K562 (cell line): ENCODE measurements at regions not wholly inside any gene's neighbourhood (a gene's known extent, or its start where the extent isn't known, plus 50 kb on each side); places are given as distances from the start of the nearest gene placed in this dataset.

Experiments used
- ATAC-seq: fragments of 200-7000 bp; cut with Tn5 transposase; 3 replicates; pipeline ENCODE4 v1.9.1; 2020; ENCODE audit warnings: moderate library complexity
- BruUV-seq: library from RNA; stranded (reverse); fragments of 400-500 nt; replicated peaks from 2 replicates; lab custom pipeline; 2021; lab: Mats Ljungman, UMichigan
- CTCF ChIA-PET: fragments of 300-600 bp; formaldehyde crosslinking; extraction: SDS; loops from one replicate; lab custom pipeline; 2021; ENCODE audit warnings: low intra/inter-chr PET ratio; lab: Yijun Ruan, JAX
- POLR2A ChIA-PET: fragments of 300-600, 350-650 bp; sonication (Branson Sonifier 250); formaldehyde crosslinking; extraction: SDS; loops from one replicate; lab custom pipeline; 2021; ENCODE audit warnings: antibody characterized with exemption, inconsistent platforms; lab: Yijun Ruan, JAX
- DNase-seq, 4 experiments: peaks; one replicate each; pipeline versions ENCODE4 v3.0.0 to v3.0.0-alpha.2; 2011 to 2018; ENCODE audit warnings: low spot score in 3 of 4, mixed read lengths in 3 of 4; ENCODE audit errors: extremely low read depth in 1 of 4
- FAIRE-seq: peaks from 2 replicates; lab custom pipeline; 2011; peaks lifted over from hg19 to GRCh38; lab: Jason Lieb, UNC
- H2AFZ ChIP-seq: 2 replicates; pipeline ENCODE4 v1.6.0; 2011; ENCODE audit warnings: low read depth, low read length, control low read depth, inconsistent platforms
- H3K27ac ChIP-seq: fragments of 200-600 bp; 3 replicates; pipeline ENCODE4 v1.8.0; 2011; ENCODE audit warnings: low read depth, mild to moderate bottlenecking, control low read depth, inconsistent platforms, low read length, moderate library complexity, mixed read lengths; ENCODE audit errors: extremely low read depth
- H3K27me3 ChIP-seq, 2 experiments: fragments of 300-600 bp in 1 of 2; 2 replicates in 1 of 2; 3 replicates in 1 of 2; pipeline versions ENCODE4 v1.6.0 to v1.8.0; 2011; ENCODE audit warnings: inconsistent platforms in 2 of 2, low read length in 2 of 2, mild to moderate bottlenecking in 1 of 2, mixed read lengths in 1 of 2, moderate library complexity in 1 of 2; ENCODE audit not compliant: control insufficient read depth in 2 of 2, insufficient read depth in 2 of 2
- H3K36me3 ChIP-seq: fragments of 300-600 bp; 3 replicates; pipeline ENCODE4 v1.8.0; 2011; ENCODE audit warnings: mild to moderate bottlenecking, low read length, inconsistent platforms; ENCODE audit not compliant: control insufficient read depth, insufficient read depth
- H3K4me1 ChIP-seq, 2 experiments: fragments of 200-600 bp in 1 of 2; replicated peaks in 1 of 2; 2 replicates in 1 of 2; 3 replicates in 1 of 2; pipeline versions ENCODE4 v1.5.1 to v1.8.0; 2011; ENCODE audit warnings: inconsistent platforms in 2 of 2, low read length in 2 of 2, mild to moderate bottlenecking in 1 of 2, mixed read lengths in 1 of 2, moderate library complexity in 1 of 2; ENCODE audit not compliant: control insufficient read depth in 2 of 2, insufficient read depth in 2 of 2
- H3K4me2 ChIP-seq: 2 replicates; pipeline ENCODE4 v1.6.1; 2011; ENCODE audit warnings: low read length, control low read depth, inconsistent platforms, mixed read lengths; ENCODE audit not compliant: insufficient read depth
- H3K4me3 ChIP-seq: fragments of 200-600 bp; sonication (generic), shearing (Covaris generic); 2 replicates; pipeline ENCODE4 v1.5.1; 2016; ENCODE audit warnings: control low read depth, inconsistent platforms
- H3K79me2 ChIP-seq: fragments of 200-600 bp; 3 replicates; pipeline ENCODE4 v1.8.0; 2011; ENCODE audit warnings: low read length, inconsistent platforms; ENCODE audit not compliant: control insufficient read depth, insufficient read depth
- H3K9ac ChIP-seq, 2 experiments: 2 replicates each; pipeline versions ENCODE4 v1.6.0 to v1.6.1; 2011; ENCODE audit warnings: low read depth in 2 of 2, low read length in 2 of 2, control low read depth in 1 of 2, inconsistent platforms in 1 of 2, mild to moderate bottlenecking in 1 of 2, mixed read lengths in 1 of 2; ENCODE audit not compliant: insufficient read depth in 1 of 2
- H3K9me1 ChIP-seq: one replicate; pipeline ENCODE4 v1.6.0; 2011; ENCODE audit warnings: inconsistent platforms, mild to moderate bottlenecking, low read length, moderate library complexity; ENCODE audit not compliant: control insufficient read depth, insufficient read depth
- H3K9me3 ChIP-seq: replicated peaks from 2 replicates; pipeline ENCODE4 v1.5.1; 2011; ENCODE audit warnings: low read depth, low read length, inconsistent platforms; ENCODE audit not compliant: control insufficient read depth, insufficient read depth
- H4K20me1 ChIP-seq: replicated peaks from 2 replicates; pipeline ENCODE4 v1.6.1; 2011; ENCODE audit warnings: low read length, inconsistent platforms, mixed read lengths; ENCODE audit not compliant: control insufficient read depth, insufficient read depth
- ADNP ChIP-seq: fragments of 200-800 bp; sonication (Bioruptor generic); IDR thresholded peaks from 2 replicates; pipeline ENCODE4 v1.6.1; 2016; ENCODE audit warnings: missing genetic modification characterization, missing compliant biosample characterization
- ARID3B ChIP-seq: fragments of 250-450 bp; sonication (Bioruptor Pico); IDR thresholded peaks from 2 replicates; pipeline ENCODE4 v1.4.0; 2020; ENCODE audit warnings: borderline replicate concordance
- ERF ChIP-seq: fragments of 450-650 bp; formaldehyde crosslinking; IDR thresholded peaks from 2 replicates; pipeline ENCODE4 v1.4.0; 2020; ENCODE audit warnings: mild to moderate bottlenecking, mixed read lengths
- KLF13 ChIP-seq: fragments of 450-650 bp; IDR thresholded peaks from 2 replicates; pipeline ENCODE4 v1.6.1; 2016; ENCODE audit warnings: missing genetic modification characterization, low read depth, mild to moderate bottlenecking, missing compliant biosample characterization, moderate library complexity, borderline replicate concordance
- NFE2L1 ChIP-seq: fragments of 450-650 bp; IDR thresholded peaks from 2 replicates; pipeline ENCODE4 v1.6.1; 2016; ENCODE audit warnings: missing genetic modification characterization, low read depth, mild to moderate bottlenecking, missing compliant biosample characterization, moderate library complexity, borderline replicate concordance
- NR2F6 ChIP-seq: fragments of 450-650 bp; formaldehyde crosslinking; IDR thresholded peaks from 2 replicates; pipeline ENCODE4 v1.4.0; 2020; ENCODE audit warnings: mild to moderate bottlenecking
- STAT5A ChIP-seq: IDR thresholded peaks from 2 replicates; pipeline ENCODE4 v1.6.1; 2012; ENCODE audit warnings: low read length, inconsistent platforms, borderline replicate concordance
- TEAD1 ChIP-seq, 2 experiments: fragments of 450-650 bp in 1 of 2; sonication (generic) in 1 of 2; formaldehyde crosslinking; IDR thresholded peaks; 2 replicates each; pipeline versions ENCODE4 v1.4.0 to v1.8.0; 2020 to 2022; ENCODE audit warnings: mild to moderate bottlenecking in 2 of 2, missing genetic modification reagents in 1 of 2
- ZBED1 ChIP-seq: IDR thresholded peaks from 2 replicates; pipeline ENCODE4 v1.6.1; 2014
- ZKSCAN8 ChIP-seq: fragments of 200-800 bp; sonication (Bioruptor generic); IDR thresholded peaks from 2 replicates; pipeline ENCODE4 v1.6.1; 2016; ENCODE audit warnings: missing genetic modification characterization, missing compliant biosample characterization
- WGBS: fragments of 100-300 bp; shearing (Covaris generic); methylation state at CpG from one replicate; pipeline ENCODE4 v1.1.6; 2016; ENCODE audit warnings: low coverage, mixed read lengths; ENCODE audit not compliant: insufficient coverage; ENCODE audit errors: missing lambda C conversion rate; 5-methylcytosine and 5-hydroxymethylcytosine counted together
- in situ Hi-C: fragments of 300-500 bp; cut with MboI; formaldehyde crosslinking; loops from 4 replicates; pipeline ENCODE4 v1.15.0; 2018; ENCODE audit warnings: inconsistent platforms, mixed read lengths
- intact Hi-C: fragments of 100-400 bp; cut with micrococcal nuclease; formaldehyde crosslinking; loops from 2 replicates; pipeline ENCODE4 v1.14.2; 2022

GRCh38 chr5:72021651-72022357 lies 85.5 kb upstream of the MAP1B start:
- no TSS peak for BruUV-seq
- Histone ChIP-seq H3K4me3 (no peak overlapping the region), H3K79me2 (no peaks in the 10 kb centered on the region), H3K9ac (no peak overlapping the region), H3K27me3 (0 out of 5 replicates have a peak, but pooled peaks cover 0 to 8% of the 10 kb centered on the region in 2 experiments), H3K4me1 (no peaks in the 10 kb centered on the region), H3K36me3 (no peaks in the 10 kb centered on the region)
- no peak for ATAC-seq
- DNase-seq = no peak
- in situ Hi-C loops = no loop called here
- CTCF ChIA-PET = no interaction called here
- TF ChIP-seq ARID3B (CRISPR knock-in tag) (no peak), TEAD1 (CRISPR knock-in tag; IDR thresholded peaks at IDR 0.05) (no peak), ERF (CRISPR knock-in tag) (no peak), NFE2L1 (tag) (no peak), NR2F6 (CRISPR knock-in tag) (no peak), ZBED1 (no peak), STAT5A (no peak), ADNP (tag) (no peak), ZKSCAN8 (CRISPR knock-in tag) (no peak), KLF13 (tag) (no peak)
- TF ChIP-seq, all 486 proteins: peak for 0
- H2AFZ ChIP-seq = no peak overlapping the region
- POLR2A ChIA-PET = no interaction called here
- no peaks in the 10 kb centered on the region for H4K20me1 ChIP-seq
- H3K9me1 ChIP-seq = no peaks in the 10 kb centered on the region
- intact Hi-C loops = no loop called here
- no peak overlapping the region for H3K4me2 ChIP-seq
- no peak overlapping the region for H3K27ac ChIP-seq
- under 1% methylated on average over 8 of the region's 8 CpGs for WGBS
- FAIRE-seq = no peak
- no peaks in the 10 kb centered on the region for H3K9me3 ChIP-seq
